HG03565 (cell line): ENCODE measurements at regions not wholly inside any gene's neighbourhood (a gene's known extent, or its start where the extent isn't known, plus 50 kb on each side); places are given as distances from the start of the nearest gene placed in this dataset.
"Not testable (repeated sequence)": the region's sequence is repeated elsewhere in the genome, so short reads cannot be mapped to it uniquely, and the experiment has no call there.

ENCODE experiments used
- ATAC-seq: cut with Tn5 transposase; IDR thresholded peaks from one replicate; pipeline ENCODE4 v1.9.1; 2021; ENCODE audit warnings: mild to moderate bottlenecking, moderate library complexity; ENCODE audit not compliant: unreplicated experiment

DNA sequence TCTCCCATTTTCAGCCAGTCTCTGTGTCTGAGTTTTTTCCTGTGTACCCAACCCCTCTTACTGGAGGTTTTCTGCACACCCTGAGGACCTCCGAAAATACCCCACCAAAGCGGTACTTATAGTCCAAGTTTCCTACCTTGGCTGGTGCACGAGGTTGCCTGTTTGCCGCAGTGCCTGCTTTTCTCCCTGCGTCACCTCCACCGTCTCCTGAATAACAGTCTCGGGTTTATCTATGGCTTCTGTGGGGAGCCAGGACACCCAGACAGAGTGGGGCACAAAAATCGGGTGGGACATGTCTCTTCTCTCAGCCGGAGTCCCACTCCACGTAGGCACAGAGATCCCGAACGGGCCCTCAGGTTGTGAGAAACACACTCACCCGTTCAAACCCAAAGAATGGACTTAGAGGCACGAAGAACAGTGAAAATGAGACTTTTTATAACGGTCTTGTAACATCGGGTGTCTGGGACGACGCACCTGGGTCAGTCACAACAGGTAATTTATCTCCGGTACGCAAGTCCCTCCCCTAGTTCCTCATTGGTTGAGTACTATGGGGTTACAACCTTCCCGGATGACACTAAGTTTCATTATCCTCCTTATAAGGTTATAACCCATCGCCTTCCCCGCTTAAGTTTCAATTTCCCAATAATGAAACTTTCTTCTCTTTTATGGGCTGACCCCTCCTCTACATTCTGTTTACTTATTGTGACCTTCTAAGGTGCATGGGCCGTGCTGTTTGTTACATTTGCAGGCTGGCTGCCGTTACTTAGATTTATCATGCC lies 970.2 kb upstream of the COX7C start:
- no peak for ATAC-seq

DNA sequence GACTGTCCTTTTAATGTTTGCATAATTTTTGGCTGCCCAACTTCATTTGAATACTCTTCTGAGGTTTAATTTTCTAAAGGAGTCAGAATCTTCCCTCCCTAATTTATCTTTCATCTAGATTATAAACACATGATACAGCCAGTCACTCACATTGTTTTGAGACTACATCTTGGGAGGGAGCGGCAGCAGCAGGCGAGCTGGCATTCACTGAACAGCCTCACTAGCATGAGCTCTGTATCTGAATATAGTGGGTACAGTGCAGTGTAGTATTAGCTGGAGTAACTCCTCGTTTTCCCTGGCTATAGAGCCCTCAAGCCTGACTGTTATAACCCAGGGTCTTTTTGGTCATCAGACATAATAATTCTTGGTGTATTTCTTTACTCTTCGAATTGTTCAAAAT lies 969.2 kb upstream of the COX7C start:
- no peak for ATAC-seq

DNA sequence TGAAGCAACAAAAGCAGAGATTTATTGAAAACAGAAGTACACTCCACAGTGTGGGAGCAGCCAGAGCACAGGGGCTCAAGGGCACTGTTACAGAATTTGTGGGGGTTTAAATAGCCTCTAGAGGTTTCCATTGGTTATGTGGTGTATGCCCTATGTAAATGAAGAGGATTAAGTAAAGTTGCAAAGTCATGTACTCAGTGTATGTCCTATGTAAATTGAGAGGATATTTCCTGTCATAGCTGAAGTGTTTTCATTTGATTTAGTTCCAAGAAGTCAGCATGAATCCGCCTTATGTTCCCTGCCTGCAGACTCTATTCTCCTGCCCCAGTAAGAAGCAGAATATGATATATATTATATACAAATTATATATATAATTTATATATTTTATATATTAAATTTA lies 966.0 kb upstream of the COX7C start:
- no peak for ATAC-seq

GRCh38 chr5:85654144-85654543 lies 963.6 kb upstream of the COX7C start:
- ATAC-seq: not testable (repeated sequence)

GRCh38 chr5:85656050-85656449 lies 961.7 kb upstream of the COX7C start:
- no peak for ATAC-seq

DNA sequence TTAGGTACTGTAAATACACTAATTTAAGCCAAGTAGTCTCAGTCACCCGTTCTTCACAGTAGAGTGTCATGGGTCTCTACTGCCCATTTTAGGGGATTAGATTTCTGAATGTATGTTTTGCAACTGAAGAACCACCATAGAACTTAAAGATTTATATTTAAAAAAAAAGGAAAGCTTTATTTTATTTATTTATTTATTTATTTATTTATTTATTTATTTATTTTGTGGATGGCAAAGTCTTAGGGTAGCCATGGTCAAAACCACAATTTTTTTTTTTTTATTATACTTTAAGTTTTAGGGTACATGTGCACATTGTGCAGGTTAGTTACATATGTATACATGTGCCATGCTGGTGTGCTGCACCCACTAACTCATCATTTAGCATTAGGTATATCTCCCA lies 960.4 kb upstream of the COX7C start:
- not testable (repeated sequence) for ATAC-seq

DNA sequence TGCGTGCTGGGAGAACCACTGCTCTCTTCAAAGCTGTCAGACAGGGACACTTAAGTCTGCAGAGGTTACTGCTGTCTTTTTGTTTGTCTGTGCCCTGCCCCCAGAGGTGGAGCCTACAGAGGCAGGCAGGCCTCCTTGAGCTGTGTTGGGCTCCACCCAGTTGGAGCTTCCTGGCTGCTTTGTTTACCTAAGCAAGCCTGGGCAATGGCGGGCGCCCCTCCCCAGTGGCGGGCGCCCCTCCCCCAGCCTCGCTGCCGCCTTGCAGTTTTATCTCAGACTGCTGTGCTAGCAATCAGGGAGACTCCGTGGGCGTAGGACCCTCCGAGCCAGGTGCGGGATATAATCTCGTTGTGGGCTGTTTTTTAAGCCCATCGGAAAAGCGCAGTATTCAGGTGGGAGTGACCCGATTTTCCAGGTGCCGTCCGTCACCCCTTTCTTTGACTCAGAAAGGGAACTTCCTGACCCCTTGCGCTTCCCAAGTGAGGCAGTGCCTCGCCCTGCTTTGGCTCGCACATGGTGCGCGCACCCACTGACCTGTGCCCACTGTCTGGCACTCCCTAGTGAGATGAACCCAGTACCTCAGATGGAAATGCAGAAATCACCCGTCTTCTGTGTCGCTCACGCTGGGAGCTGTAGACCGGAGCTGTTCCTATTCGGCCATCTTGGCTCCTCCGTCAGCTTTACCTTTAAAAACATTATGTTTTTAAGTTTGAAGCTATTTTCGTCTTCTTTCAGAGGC lies 954.6 kb upstream of the COX7C start:
- not testable (repeated sequence) for ATAC-seq

DNA sequence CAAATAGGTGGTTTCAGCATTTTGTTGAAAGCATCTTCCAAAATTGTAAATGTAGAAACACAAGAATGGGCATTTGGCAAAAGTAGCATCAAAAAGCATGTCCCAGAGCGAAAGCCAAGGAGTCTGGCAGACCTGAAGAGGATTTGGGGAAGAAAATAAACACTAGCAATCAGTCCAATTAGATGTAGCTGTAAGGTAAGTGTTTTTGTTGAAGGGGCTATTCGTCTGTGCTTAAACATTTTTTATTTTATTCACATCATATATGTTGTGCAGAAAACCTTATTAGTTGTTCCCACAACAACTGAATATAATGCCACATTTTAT lies 954.1 kb upstream of the COX7C start:
- no peak for ATAC-seq

GRCh38 chr5:85670417-85670816 lies 947.3 kb upstream of the COX7C start:
- no peak for ATAC-seq

DNA sequence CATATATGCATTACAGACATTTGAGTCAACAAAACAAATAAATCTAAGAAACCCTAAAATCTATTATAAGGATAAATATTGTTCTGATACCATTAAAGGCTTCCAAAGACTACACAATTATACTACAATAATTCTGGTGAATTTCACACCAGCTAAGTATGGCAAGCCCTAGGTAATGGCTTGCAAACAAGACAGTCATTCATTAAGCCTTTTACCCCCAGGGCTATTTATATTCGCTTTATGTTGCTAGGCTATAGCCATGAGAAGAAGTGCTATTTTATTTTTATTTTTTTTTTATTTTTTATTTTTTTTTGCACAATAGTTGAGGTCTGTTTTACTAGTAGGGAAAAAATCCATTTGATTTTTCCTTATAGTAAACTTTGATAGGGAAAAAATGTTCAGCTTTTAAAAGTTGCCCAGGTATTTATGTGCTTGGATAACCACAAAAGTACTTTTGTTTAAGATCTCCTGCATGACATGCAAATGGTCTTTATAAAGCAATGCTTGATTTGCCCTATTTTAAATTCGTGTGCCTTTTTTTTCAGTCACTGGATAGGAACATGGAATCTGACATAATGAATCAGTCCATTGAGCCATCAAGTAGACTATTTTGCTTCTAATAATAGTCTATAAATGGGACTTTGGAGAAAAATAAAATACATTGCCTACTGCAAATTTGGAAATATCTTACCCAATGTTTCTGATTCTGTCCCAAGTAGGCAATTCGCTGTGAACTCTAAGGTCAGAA lies 946.3 kb upstream of the COX7C start:
- ATAC-seq: no peak

DNA sequence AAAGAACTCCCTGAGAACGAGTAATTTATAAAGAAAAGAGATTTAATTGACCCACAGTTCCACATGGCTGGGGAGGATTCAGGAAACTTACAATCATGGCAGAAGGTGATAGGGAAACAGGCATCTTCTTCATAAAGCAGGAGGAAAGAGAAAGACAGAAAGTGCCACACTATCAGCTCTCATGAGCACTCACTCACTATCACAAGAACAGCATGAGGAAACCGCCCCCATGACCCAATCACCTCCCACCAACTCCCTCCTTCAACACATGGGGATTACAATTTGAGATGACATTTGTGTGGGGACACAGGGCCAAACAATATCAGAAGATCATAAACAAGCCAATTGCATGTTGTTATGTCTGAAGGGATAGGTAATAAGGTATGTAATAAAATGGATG lies 935.9 kb upstream of the COX7C start:
- ATAC-seq: no peak

DNA sequence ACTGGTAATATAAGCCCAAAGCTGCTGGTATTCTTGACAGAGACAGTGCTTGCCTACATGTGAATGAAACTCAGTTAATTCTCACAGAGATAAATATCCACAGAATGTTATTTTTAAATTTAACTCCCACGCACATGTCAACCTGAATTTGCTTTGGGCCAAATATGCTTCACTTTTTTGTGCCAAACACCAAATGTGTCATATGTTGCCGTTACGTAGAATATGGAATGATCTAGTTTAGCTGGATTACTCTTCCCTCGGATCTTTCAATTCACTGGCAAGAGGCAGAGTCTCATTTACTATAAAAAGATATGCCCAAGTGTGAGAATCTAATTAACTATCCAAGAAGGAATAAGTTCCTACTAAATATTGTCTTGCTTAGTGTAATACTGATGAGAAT lies 933.4 kb upstream of the COX7C start:
- ATAC-seq: no peak

GRCh38 chr5:85703296-85703695 lies 914.4 kb upstream of the COX7C start:
- ATAC-seq: no peak

DNA sequence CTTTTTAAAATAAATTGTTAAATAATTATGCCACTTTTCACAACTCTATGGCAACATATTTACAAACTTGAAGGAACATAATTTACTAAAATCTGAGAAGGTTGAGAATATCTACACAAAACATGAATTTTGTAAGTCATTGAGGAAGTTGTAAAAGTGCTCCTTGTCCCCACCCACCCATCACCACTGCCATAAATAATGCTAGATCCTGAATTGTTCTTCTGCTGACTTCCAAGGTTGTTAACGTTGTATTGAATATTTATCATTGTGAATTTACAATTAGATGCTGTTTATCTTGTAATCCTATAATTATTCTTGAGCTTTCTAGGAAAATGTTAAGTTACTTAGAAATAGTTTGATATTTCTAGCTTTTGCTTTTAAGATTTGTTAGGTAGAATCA lies 908.0 kb upstream of the COX7C start:
- no peak for ATAC-seq

DNA sequence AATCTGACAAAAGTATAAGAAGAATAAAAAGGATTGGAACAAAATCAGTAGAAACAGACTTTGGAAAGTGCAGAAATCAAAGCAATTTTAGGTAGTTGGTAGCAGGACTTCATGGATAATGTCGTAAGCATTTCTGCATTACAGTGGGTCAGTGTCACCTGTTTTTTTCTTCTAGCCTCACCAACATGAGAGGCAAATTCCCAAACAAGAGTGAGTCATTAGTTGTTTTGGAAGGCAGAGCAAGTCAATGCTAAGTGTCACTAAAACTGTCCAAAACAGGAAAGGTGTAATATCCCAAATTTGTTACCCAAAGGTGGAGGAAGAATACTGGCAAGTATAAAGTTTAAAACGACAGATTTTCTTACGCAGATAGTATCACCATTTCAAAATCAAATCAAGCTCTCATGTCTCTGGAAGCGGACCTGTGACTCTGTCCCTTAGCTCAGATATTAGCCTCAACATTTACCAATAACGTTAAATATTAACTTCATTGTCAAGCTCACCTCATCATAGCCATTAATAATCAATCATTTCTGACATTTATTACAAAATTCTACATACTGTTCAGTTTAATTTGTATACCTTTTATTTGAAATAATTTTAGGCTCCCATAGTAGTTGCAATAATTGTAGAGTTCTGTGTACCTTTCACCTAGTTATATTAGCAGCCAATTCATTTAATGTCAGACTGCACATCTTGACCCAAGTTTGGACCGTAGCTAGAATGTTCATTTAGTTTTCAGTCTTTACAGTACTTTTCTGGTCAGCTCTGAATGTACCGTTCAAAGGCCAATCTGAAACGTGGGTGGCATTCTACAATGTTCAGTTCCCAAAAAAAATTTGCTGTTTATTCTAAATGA lies 901.2 kb upstream of the COX7C start:
- ATAC-seq: no peak

DNA sequence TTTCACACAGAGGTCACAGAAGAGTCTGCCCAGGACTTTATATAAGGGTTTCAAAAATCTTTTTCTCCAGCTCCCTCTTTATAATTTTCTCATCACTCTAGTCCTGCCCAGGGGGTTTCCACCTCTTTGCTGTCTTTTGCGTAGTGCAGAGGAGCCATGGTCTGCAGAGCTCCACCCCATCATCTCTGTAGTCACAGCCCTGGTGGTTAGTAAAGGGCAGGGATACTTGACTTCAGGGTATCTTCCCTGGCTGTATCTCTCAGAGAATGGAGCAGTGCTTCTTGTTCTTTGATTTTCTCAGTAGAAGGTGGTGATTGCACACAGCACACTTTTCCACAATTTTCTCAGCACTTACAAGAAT lies 900.6 kb upstream of the COX7C start:
- ATAC-seq: no peak

GRCh38 chr5:85732185-85732584 lies 885.6 kb upstream of the COX7C start:
- no peak for ATAC-seq

- ATAC-seq: no peak
Observed at GRCh38 chr5:85741972-85742371, 875.8 kb upstream of the COX7C start.

DNA sequence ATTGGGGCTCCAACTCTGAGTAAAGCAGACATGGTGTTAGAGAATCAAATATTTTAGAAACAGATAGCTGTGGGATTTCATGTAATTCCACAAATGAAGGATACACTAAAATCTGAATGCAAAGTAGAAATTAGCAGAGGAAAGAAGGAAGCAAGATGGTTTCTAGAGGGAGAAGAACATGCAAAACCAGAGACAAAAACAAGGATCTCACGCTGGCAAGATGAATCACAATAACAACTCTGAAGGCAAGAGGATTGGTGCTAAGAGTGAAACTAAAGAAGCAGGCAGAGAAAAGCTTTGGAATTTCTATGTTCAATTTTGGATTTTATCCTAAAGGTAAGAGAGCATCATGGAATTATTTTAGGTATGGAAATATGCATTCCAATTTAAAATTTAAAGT lies 857.2 kb upstream of the COX7C start:
- no peak for ATAC-seq

DNA sequence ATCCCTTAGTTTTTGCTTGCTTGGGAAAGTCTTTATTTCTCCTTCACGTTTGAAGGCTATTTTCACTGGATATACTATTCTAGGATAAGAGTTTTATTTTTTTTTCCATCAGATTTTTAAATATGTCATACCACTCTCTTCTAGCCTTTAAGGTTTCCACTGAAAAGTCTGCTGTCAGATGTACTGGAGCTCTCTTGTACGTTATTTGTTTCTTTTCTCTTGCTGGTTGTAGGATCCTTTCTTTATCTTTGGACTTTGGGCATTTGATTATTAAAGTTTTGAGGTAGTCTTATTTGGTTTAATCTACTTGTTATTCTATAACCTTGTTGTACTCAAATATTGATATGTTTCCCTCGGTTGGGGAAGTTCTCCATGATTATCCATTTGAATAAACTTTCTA lies 848.4 kb upstream of the COX7C start:
- no peak for ATAC-seq

DNA sequence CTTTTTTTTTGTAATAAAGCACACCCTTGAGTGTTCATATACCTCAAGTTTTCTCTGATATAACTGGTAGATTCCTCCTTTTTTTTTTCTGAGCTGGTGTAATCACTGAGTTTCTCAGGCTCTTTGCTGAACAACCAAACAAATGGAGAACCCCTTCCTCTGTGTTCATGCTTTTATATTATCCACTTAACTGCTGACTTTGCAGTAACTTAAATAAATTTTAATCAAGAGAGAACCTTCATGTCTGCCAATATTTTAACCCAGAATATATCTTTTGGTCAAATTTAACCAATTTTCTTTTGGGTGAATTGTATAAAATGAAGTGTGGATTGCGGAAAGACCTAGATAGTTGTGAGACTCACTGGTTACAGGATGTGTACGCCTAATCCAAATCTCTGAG lies 833.0 kb upstream of the COX7C start:
- no peak for ATAC-seq
